HG03159 (cell line): ENCODE measurements at regions not wholly inside any gene's neighbourhood (a gene's known extent, or its start where the extent isn't known, plus 50 kb on each side); places are given as distances from the start of the nearest gene placed in this dataset.

Experiments used
- ATAC-seq: cut with Tn5 transposase; IDR thresholded peaks from one replicate; pipeline ENCODE4 v1.9.1; 2021; ENCODE audit warnings: mild to moderate bottlenecking, moderate library complexity; ENCODE audit not compliant: unreplicated experiment

DNA sequence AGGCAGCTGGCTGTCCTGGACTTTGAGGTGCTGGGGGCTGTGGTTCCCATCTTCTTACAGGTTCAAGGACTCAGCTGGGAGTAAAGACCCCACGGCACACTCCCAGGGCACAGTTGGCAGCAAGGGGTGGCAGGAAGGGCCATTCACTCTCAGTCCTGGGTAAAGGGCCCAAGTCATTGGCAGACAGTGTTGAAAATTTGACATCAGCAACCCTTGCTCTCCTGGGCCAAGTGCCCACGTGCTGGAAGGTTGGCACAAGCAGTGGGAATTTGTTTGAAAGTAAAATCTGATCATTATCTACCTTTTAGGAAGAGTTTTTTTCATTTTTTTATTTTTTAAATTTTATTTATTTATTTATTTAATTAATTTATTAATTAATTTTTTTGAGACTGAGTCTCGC, 241.6 kb upstream of the MKI67 start:
- no peak for ATAC-seq

GRCh38 chr10:128369101-128369650, 243.0 kb upstream of the MKI67 start:
- ATAC-seq = no peak

DNA sequence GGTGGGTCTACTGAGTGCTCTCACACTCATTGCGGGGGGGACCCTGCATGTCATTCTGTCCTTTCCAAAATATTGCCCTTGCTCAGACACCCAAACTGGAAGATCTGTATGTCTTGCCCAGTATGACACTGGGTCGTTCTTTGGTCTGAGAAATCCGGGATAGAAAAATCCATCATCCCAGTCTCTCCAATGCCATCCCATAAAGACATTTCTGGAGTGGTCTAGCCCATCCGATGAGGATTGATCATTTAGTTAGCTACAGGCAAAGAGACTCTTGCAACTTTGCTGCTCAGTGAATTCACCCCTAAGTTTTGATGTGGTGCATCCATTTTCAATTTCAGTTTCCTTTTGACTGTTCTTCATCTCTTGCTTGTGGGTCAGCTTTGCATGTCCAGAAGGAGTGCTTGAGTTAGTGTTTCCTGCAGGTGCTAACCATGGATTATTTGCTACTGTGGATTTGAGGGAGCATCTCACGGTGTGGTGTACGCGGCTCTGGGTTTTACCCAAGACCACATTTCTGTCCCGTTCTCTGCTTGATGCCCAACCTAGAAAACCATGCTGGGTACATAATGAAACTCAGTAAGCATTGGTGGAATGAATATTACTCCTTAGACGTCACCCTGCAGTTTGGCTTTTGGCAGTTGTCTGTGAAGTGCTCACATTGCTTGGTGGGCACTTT, 247.0 kb upstream of the MKI67 start:
- peak; percentile 86 for ATAC-seq

GRCh38 chr10:128373831-128374230, 247.6 kb upstream of the MKI67 start:
- ATAC-seq = no peak

DNA sequence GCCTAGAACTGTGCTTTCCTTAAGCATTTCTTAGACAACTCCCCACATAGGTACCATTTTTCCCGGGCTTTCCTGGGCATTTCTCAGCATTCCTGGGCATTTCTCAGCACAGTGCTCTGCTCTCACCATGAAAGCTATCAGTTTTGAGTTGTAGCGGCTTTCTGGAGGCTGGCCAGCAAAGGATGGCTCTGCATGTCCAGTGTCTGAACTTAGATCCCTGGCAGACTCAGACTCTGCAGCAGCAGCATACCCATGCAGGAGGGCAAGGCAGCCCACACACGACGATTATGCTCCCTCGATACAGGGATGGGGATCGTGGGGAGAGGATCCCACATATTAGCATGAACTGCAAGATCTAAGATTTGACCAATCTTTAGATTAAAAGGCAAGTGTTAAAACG, 248.9 kb upstream of the MKI67 start:
- ATAC-seq = no peak

- no peak for ATAC-seq
Observed at GRCh38 chr10:128377364-128377987, 251.3 kb upstream of the MKI67 start.

- ATAC-seq = no peak
Observed at GRCh38 chr10:128377988-128378387, 251.8 kb upstream of the MKI67 start.

GRCh38 chr10:128380946-128381345, 254.7 kb upstream of the MKI67 start:
- ATAC-seq = no peak

GRCh38 chr10:128382225-128382624, 256.0 kb upstream of the MKI67 start:
- ATAC-seq = no peak

GRCh38 chr10:128384831-128385230, 258.6 kb upstream of the MKI67 start:
- ATAC-seq = no peak

DNA sequence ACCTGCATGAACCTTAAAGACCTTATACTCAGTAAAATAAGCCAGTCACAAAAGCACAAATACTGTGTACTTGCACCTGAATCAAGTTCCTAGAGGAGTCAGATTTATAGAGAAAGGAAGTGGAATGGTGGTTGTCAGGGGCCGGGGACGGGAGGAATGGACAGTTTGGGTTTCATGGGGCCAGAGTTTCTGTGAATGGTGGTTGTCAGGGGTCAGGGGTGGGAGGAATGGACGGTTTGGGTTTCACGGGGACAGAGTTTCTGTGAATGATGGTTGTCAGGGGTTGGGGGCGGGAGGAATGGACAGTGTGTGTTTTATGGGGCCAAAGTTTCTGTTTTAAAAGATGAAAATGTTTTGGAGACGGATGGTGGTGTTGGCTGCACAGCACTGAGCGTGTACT, 260.0 kb upstream of the MKI67 start:
- no peak for ATAC-seq

DNA sequence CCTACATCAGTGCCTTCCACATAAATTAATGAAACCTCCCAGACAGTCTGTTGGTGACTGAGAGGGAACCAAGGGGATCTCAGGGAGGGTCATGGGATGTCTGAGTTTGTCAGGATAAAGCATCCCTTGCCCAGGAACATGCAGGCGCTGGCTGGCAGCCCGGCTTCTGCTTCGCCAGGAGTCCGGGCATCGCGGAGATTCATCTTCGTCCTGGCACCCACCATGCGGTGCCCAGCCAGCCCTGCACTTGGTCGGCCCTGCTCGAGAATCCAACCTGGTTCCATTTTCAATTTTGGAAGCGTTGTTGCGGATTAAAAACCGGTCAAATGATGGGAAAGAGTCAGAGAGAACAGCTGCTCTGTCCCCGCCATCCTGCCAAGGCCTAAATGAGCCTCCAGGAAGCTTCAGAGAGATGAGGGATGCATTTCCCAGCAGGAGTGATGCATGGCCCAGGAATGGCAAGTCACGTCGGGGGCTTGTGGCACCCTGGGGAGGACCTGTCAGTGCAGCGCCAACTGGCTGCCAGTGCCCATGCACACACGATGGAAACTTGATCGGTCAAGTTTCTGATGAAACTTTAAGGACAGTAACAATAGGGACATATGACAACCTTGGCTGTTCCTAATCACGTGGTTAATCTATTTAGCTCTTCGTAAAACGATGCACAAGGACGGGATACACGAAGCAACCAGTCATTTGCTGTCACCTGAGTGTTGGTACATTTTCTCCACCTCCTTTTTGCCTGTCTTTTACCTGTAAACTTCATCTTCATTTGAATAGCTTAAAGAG, 260.8 kb upstream of the MKI67 start:
- no peak for ATAC-seq

DNA sequence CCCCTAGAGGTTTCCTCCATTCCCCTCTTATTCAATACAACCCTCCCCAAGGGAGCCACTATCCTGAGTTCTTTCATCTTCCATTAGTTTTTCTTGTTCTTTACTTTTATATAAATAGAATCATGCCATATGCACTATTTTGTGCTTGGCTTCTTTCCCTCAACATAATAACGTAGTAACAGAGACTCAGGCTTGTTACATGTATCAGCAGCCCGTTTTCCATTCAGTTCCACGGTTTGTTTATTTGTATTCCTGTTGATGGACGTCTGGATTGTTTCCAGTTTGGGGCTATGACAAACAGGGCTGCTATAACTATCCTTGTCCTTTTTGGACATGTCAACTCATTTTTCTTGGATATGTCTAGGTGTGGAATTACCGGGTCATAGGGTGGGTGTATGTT, 264.4 kb upstream of the MKI67 start:
- no peak for ATAC-seq

- ATAC-seq = no peak
Observed at GRCh38 chr10:128393546-128393945, 267.3 kb upstream of the MKI67 start.

DNA sequence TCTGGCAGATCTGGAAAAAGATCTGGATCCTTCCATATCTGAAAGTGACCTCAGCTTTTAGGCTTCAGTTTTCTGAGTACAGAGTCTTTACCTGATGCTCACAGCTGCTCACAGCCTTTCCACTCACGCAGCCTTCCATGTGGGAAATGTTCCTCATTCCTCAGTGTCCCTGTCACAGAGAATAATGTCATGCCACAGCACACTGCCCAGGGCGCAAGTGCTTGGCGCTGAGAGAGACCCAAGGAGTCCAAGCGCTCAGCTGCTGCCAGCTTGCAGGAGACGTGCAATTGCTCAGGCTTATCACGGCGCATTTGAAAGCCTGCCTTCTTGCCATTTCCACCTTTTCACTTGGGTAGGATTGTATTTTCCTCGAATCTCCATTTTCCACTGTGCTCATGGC, 271.9 kb upstream of the MKI67 start:
- no peak for ATAC-seq

DNA sequence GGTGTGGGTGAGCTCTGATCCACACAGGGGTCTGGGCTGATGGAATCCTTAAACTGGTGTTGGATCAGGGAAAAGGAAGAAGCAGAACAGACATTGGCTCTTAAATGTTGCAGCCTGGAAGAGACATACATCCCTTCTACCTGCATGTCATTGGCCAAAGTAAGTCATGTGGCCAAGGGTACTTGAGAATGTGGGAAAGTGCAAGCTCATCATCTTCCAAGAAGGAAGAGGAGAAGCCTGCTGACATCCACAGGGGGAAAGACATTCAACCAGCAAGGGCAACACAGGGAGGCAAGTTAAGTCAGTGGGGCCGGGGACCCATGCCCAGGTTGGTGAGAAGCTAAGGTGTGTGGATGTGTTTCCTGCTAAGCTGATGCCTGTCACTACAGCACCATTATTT, 272.8 kb upstream of the MKI67 start:
- no peak for ATAC-seq

DNA sequence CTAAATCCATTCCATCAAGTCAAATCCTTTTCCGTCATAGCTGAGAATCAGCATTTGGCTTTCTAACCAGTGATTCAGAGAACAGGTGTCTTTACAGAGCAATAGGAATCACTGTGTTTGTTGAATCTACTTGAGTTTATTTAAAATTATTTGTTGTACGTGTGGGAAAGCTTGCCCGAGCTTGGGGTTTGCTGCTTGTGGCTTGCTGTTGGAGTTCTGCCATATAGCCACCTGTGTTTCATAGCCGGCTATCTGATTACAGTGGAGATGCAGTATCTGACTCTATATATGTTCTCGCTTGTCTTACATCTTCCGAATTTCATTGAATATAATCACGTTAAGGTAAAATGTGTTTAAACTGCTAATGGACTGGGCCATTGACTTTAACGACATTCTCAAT, 274.3 kb upstream of the MKI67 start:
- ATAC-seq = no peak

DNA sequence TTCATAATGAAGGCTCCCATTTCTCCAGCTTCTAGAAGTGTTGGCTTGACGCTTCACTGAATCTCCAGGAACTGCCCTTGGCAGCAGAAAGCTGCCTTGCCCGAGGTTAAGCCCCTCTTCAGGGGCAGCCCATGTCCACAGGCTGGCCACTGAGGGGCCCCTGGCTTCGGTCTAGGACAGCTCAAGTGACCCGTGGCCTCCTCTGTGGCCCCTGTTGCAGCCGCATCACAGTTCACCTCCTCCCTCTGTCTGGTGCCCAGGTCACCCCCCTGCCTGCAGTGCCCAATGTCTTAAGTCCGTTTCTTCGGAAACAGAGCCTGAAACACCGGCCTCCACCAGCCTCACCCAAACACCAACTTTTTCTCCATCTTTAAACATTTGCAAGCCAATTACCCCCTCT, 279.2 kb upstream of the MKI67 start:
- ATAC-seq = no peak

- ATAC-seq = no peak
Observed at GRCh38 chr10:128411643-128412042, 285.4 kb upstream of the MKI67 start.

DNA sequence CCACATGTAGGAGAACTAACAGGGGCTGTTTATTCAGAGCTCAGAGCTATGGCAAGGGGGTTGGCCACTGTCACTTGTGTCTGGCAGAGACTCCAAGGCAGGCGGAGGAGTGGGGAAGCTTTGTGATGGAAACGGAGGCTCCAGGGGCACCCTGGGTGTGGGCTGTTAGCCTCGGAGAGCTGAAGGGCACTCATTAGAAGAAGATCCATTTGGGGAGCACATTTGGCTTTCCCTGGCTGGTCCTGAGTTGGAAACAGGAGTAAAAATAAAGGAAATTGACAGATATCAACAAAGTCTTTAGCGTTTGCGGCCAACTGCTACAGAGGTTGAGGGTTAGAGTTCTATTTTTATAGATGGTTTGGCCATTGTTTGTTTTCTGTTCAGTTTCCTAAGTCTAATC, 288.3 kb upstream of the MKI67 start:
- no peak for ATAC-seq

GRCh38 chr10:128416231-128416630, 290.0 kb upstream of the MKI67 start:
- ATAC-seq = no peak

DNA sequence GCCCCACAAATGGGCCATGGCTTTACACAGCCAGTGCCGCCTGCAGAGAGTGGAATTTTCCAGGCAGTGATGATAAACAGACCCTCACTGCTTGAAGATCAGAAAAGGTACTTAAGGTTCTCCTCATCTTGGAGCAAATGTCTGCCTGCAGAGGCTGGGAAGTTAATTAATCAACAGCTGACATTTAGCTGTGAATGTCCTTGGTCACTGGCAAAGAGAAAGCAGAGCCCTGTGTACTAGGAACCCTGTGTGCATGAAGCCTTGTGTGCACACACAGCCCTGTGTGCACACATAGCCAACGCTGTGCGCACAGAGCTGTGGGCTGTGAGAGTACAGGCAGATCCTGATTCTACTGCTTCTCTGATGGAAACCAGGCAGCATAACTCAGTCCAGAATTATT, 291.6 kb upstream of the MKI67 start:
- no peak for ATAC-seq
